Keratinocyte (primary cell): ENCODE measurements at regions not wholly inside any gene's neighbourhood (a gene's known extent, or its start where the extent isn't known, plus 50 kb on each side); places are given as distances from the start of the nearest gene placed in this dataset.

Source experiments
- CTCF ChIP-seq, 3 experiments: IDR thresholded peaks in 1 of 3; conservative IDR thresholded peaks in 1 of 3; optimal IDR thresholded peaks in 1 of 3; 2 replicates in 2 of 3; 3 replicates in 1 of 3; pipeline versions ENCODE3 to v1.5.1; 2011; ENCODE audit warnings: low read length in 3 of 3, mild to moderate bottlenecking in 3 of 3, moderate library complexity in 2 of 3, control low read depth in 1 of 3, inconsistent platforms in 1 of 3; ENCODE audit not compliant: insufficient read depth in 2 of 3; ENCODE audit errors: extremely low read depth in 1 of 3
- EZH2 ChIP-seq: IDR thresholded peaks from one replicate; pipeline ENCODE4 v1.6.1; 2012; ENCODE audit warnings: inconsistent platforms, mild to moderate bottlenecking, low read length, moderate library complexity

- TF ChIP-seq CTCF (optimal IDR thresholded peaks at IDR 0.05 in 1 of 3, IDR thresholded peaks at IDR 0.05 in 1 of 3, conservative IDR thresholded peaks at IDR 0.05 in 1 of 3; ENCODE audit: extremely low read depth in 1 of 3, insufficient read depth in 2 of 3, low read length in 3 of 3) = no peak
- no peak for TF ChIP-seq EZH2
These were observed 1289.2 kb upstream of the PCDH20 start for GRCh38 chr13:62704875-62705274.
